UCSD-AML1 (cell line): ENCODE measurements at regions not wholly inside any gene's neighbourhood (a gene's known extent, or its start where the extent isn't known, plus 50 kb on each side); places are given as distances from the start of the nearest gene placed in this dataset.
"Not testable (repeated sequence)": the region's sequence is repeated elsewhere in the genome, so short reads cannot be mapped to it uniquely, and the experiment has no call there.

Experiments used
- DNase-seq: peaks from one replicate; lab custom pipeline; 2025; ENCODE audit not compliant: unreplicated experiment; lab: John Stamatoyannopoulos, UW

DNA sequence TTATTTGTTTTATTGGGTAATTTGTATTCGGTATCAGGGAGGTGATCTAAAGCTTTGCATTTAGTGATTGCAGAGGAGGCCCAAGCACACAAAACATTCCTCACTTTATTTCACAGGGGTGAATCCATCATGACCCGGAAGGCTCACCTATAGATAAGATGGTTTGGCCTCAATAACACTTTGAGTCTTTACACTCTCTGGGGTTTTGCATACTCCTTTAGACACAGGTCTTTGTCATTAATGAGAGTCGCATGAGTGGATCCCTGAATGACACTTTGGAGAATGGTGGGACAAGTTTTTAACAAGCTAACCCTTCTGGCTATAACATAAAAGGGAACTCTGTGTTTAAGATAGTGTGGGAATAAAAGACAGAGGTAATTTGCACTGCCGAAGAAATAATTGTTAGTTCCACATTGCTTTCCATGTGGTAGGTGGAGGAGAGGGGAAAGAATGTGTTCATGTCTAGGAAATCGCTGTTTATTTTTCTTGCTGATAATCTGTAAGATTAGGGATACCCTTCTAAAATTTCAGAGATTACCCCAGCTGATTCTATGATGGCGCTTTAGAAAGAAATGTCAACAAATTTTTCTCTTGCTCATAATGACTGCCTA, 455.8 kb downstream of the TFEC start:
- no peak for DNase-seq

DNA sequence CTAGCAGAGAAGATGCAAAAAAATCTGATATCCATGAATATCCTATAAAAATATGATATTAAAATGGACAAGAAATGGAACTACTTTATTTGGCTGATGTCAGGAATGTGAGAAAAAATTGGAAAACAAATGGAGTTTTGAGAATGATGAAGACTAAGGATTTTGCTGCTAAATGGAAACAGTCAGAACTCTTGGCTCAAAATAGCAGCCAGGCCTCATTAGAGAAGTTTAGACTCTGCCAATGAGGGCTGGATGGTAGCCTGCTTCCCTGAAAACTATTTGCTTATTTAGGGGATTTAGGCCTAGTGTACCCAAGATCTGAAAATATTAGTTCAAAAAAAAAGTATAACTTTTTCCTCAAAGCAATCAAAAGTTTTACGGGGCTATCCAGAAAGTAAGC, 458.5 kb downstream of the TFEC start:
- no peak for DNase-seq

DNA sequence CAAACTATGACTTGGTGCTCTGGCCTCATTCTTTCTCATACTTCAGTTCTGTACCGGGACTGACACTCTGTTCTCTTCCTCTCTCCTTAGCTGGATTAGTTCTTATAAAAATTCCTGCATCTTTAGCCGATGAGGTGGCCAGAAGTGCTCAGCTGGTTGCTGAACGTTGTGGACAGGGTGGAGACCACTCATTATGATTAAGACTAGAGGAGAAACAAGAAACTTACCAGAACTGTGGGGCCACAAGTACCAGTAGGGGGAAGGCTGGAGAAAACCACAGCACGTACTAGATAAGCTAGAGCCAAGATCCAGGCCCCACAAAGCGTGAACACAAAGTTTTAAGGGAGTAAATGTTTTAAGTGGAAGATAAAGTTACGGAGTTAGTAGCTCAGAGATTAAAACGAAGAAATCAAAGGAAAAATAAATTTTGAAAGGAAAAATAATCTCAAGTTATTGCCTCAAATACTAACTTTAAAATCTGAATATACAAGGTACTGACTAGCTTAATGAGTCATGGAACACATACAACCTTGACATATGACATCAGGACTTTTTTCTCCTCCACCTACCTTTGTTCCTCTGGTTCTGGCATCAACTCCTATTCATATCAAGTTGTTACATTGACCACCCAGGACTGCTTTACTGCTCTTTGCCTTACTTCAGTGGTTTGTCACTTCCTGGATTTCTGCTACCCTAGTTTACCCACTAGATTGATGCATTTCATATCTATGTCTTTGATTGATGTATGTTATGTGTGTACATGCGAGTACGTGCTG, 469.0 kb downstream of the TFEC start:
- DNase-seq = no peak

DNA sequence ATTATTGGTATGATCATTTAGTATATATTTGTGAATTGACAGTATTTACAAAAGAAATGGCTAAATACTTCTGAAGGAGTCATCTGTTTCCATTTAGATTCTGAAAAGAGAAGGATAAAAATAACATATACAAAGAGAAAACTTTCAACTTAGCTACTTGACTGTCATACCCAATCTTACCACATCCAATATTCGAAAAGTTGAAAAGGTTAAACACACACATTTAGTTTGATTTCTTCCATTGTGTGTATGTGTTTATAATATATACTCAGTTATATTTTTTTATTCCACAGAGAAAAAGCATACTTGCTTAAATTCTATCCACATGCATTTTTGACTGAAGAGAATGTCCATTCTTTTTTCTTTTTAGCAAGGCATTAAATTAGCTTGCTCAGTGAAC, 470.7 kb downstream of the TFEC start:
- no peak for DNase-seq

DNA sequence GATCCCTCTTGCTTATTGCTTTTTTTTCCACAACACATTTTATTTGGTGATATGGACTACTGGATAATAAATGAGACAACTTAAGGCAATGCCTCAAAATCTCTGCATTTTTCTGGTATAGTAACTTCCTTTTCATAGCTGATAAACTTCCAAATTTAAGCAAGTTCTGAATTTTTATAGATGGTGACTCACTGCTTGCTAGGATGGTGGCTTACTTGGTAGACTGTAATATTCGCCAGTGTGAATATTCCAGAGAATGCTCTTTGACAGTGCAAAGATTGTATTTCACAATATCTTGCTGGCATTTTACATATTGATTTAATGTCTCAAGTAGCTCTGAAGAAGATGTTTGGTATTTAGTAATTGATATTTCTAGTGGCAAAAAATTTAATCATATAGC, 472.4 kb downstream of the TFEC start:
- DNase-seq = no peak

DNA sequence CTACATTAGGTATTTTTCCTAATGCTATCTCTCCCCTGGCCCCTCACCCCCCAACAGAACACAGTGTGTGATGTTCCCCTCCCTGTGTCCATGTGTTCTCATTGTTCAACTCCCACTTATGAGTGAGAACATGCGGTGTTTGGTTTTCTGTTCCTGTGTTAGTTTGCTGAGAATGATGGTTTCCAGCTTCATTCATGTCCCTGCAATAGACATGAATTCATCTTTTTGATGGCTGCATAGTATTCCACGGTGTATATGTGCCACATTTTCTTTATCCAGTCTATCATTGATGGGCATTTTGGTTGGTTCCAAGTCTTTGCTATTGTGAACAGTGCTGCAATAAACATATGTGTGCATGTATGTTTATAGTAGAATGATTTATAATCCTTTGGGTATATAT, 473.3 kb downstream of the TFEC start:
- DNase-seq = not testable (repeated sequence)

DNA sequence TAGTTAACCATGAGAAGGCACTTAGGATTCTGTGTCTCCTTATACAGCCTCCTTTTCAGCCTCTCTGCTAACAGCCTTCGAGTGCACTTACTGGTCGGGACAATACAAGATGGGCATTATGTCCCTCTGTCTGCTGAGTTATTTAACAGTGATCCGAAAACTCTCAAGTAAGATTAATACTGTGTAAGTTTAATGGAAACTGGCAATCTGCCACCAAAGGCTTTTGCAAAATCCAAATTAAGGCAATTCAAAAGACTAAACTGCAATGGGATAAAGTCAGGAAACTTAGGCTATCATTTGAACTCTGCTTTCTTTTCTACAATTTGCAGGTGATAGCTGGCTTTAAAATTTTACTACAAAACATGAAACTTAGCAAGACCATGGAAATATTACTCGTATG, 477.8 kb downstream of the TFEC start:
- no peak for DNase-seq

DNA sequence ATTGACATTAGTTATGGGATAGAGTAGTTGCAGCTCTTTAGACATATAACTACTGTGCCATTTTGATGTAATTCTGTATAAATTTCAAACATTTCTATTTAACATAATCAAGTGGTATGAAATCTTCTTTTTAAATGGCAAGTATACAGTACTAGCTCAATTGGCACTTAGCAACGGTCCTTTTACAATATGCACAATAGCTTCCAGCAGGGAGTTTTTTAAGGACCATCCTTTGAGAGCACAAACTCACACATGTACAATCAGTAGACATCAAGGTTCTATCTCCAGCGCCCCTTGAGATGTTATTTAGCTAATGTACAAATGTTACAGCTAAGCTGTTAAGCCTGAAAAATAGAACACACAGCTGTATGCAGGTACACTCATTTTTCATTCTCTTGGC, 480.7 kb downstream of the TFEC start:
- no peak for DNase-seq

DNA sequence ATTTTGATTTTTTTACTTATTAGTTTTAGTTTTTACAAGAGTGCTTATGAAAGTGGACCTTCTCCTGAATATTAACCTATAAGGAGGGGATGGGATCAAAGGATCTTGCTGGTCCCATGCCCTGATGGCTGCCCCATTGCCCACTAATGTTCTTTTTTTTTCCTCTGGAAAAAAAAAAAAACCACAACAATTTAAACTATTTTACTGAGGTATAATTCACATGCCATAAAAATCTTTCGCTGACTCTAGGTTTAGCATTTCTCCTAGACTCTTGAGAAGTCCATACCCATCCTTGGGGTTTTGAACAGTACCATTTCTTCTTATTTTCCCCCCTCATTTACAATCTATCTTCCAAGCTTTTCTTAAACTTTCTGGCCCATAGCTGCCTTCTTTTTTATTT, 481.8 kb downstream of the TFEC start:
- no peak for DNase-seq

DNA sequence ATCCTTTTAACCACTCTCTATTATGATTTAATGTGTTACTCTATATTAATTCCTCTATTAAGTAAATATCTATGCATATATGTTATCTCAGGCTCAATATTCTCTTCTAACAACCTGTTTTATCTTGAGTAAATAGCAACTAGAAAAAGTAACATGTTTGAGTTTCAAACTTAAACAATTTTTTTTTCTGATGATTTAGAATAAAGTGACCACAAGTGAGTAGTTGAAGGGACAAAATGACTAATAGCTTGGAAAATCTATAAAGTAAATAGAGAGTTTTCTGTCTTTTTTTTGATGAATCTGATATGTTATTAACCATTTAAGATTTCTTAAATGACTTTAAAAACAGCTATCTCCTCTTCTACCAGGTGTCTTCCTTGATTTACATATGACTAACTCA, 483.8 kb downstream of the TFEC start:
- no peak for DNase-seq

DNA sequence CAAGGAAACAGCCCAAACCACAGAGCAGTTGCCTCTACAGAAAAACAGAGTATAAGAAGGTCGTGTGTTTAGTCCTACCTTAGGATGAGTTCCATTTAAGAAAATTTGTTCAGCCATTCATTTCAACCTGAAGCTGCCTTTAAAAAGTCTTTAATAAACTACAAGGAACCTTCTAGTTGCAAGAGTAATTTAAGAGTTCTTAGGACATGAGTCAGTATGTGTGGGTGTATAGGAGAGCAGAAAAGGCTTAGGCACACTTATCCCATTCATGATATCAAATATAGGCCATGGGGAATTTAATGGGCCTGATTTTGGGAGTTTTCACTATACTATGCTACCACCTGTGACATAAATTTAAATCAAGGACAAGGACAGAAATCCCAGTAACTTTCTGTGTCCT, 496.8 kb downstream of the TFEC start:
- no peak for DNase-seq

DNA sequence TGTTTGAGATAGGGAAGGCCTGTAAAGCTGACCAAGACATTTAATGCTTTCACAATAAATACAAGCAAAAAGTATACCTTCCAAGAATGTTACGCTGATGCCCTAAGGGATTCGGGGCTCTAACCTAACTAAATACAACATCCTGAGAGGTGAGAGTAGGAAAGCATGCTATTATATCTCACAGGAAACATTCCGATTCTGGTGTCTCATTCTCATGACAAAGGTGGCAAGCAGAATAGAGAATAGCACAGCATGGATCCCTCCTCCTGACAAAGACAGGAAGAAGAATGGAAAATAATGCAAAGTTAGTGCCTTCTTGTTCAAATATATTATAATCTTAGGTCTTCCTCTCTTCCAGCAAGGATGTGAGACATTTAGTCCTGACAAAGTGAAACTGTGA, 504.3 kb downstream of the TFEC start:
- no peak for DNase-seq

DNA sequence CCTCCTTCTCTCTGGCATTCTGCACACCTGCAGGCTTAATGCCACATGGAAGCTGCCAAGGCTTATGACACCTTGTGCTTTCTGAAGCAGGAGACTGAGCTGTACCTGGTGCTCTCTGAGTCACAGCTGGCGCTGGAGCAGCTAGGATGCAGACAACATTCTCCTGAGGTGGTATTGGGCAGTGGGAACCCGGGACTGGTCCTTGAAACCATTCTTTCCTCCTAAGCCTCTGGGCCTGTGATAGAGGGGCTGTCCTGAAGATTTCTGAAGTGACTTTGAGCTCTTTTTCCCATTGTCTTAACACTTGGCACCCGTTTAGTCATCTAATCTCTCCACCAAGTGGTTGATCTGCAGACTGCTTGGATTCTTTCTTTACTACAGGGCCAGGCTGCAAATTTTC, 508.4 kb downstream of the TFEC start:
- no peak for DNase-seq

DNA sequence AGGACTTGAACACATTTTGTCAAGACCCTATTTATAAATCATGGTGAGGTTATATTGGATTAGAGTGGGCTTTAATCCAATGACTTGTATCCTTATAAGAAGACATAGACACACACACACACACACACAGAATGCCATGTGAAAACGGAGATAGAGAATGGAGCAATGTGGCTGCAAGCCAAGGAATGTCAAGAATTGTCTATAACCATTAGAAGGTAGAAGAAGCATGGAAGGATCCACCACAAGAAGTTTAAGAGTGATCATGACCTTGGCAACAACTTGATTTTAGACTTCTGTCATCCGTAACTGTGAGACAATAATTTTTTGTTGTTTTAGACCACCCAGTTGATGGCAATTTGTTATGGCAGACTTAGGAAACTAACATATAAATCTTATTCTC, 514.2 kb downstream of the TFEC start:
- no peak for DNase-seq

DNA sequence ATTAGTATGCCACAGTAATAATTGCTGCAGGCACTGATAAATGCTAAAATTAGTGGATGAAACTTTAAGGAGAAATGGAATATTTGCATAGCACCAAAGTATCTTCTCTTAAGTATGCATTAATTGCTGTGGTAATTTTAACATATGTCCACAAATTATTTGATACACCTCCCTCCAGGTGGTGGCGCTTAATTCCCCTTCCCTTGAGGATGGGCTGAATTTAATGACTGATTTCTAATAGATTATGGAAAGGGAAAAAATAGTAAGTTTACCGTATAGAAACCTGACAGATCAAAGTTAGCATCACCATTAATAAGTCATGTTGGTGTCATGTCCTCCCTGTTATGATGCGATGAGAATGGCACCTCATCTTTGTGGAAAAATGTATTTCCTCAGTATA, 519.2 kb downstream of the TFEC start:
- no peak for DNase-seq

DNA sequence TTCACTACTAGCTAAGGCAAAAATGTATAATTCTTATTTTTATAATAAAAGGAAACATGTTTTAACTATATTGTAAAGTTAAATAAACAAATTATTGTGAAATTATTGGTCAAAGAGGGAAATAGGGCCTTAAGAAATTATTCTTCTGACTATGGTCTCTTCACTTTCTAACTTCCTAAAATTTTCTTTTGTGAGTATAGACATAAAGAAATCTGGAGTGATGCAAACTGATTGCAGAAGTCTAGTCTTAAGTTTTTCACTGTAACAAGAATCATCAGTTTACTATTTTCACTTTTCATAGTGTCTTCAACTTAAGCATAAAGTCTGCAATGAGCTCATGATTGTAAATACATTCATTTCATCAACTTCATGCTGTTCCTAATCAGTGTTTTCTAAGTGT, 525.4 kb downstream of the TFEC start:
- DNase-seq = no peak

DNA sequence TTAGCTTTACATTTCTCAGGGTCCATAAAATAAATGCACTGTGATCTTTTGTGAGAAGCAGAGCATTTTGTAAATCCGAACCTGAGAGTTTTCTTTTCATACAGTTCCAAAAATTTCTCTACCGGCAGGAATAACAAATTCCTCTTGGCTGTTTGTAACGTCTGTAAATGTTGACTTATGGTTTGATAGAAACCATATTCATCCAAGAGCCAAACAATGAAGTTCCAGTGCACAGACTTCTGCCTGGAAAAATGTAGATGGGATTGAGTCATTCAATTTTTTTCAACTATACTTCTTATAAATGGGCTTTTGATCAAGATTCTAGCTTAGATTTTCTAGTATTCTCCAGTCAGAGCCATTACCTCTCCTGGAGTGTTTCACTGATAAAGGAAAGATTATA, 530.6 kb downstream of the TFEC start:
- no peak for DNase-seq

DNA sequence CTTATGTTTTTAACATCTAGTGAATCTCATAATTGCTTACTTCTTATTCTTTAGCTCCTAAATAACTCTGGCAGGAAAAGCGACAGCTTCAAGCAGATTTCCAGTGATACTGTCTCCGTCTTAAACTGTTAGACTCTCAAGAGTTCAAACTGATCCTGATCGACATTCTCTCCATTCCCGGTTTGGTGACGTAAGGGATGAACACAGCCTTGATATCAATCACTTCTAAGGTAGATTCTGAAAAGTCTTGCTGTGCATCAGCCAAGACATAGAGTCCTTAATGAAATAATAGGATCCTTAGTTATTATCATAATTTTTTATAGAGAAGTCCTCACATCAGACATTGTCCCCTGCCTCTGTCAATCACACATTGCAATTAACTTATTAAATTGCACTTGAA, 534.6 kb downstream of the TFEC start:
- DNase-seq = no peak

DNA sequence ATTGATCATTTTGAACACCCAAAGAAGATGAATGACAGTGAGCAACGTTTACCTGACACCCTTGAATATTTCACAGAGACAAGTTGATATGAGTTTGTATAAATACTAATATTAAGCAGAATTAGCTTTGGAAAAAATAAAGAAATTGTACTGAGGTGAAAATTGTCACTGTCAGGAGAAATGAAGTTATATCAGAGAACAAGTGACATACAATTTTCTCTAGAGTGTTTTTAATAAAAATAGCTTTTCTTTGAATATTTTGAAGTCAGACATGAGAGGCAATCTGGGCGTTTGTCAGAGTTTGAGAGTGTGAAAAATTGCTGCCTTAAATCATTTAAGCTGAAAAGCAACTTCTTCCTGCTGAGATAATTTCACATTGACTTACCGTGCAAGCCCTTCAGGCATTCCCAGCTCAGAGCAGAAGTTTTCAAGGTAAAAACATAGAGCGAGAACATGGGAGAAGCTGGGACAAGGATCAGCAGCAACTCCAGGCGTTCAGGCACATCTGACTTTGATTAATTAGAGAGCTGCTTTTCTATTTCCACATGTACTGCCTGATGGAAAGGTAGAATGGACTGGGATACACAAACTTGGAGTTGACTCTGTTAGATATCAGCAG, 535.9 kb downstream of the TFEC start:
- no peak for DNase-seq

DNA sequence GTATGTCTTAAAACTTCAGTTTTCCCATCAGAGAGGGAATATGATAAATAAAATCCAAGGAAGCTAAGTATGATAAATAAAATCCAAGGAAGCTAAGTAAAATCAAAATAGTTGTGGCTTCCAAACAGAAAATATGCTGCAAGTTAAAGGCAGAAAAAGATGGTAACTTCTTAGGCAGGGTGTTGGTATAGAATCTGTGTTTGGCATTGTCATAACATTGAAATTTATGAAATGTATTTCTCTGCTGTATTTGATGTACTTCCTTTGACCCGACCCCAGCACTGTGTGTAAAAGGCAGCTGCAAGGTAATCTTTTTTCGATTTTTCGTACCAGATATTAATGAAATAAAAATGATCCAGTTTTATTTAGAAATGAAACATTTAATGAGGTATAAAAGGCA, 537.2 kb downstream of the TFEC start:
- DNase-seq = no peak

DNA sequence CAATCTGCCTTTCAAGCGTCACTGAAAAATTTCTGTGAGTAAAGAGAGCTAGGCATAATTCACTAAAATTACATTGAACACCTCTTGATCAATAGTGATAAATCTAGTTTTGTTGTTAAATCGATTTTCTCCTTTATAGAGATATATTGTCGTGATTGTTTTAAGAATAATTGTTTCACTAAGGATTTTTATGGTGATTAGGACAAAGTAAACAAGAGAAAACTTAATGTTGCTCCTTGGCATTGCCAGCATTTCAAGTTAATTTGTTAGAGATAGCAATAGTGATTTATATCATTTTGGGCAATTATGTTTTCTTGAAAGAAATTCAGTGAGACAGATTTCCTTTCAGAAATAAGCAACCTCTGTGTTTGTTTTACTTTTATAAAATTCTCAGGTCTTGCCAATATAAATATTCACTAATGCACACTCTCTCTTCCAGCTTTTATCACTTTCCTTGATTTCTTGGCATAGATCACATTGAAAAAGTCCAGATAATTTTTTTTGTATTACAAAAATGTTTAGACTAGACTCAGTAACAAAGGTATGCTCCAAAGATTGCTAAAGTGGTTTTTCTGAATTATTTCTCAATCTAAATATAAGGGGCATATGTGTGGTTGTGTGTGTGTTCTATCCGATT, 538.7 kb downstream of the TFEC start:
- DNase-seq = no peak

DNA sequence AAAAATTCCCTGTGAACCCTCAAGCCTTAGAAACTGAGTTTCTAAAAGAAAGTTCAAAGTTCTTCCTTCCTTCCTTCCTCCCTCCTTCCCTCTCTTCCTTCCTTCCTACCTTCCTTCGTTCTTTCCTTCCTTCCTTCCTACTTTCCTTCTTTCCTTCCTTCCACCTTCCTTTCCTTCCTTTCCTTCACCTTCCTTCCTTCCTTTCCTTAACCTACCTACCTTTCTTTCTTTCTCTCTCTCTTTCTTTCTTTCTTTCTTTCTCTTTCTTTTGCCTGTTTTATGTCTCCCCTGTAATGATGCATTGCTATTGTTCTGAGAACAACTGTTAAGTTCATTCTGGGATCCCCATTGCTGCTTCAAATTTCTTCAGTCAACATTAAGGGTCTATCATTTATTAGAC, 551.1 kb downstream of the TFEC start:
- no peak for DNase-seq
